ENCODE measurements at regions not wholly inside any gene's neighbourhood (a gene's known extent, or its start where the extent isn't known, plus 50 kb on each side); places are given as distances from the start of the nearest gene placed in this dataset.

GRCh38 chr2:126425943-126426342 is 230.0 kb upstream of the GYPC start:
- H3K36me3 Mint-ChIP-seq (ENCODE audit: insufficient read depth, unreplicated experiment), result no peaks in the 10 kb centered on the region
- H3K4me3 Mint-ChIP-seq (ENCODE audit: unreplicated experiment), result no peak overlapping the region

GRCh38 chr2:126429103-126429502 is 226.9 kb upstream of the GYPC start:
- peaks cover under 1% of the 10 kb centered on the region for H3K9me3 Mint-ChIP-seq (ENCODE audit: unreplicated experiment)
- intact Hi-C loops (cut with micrococcal nuclease), result no loop called here
- CTCF ChIA-PET, result interaction anchor here (0.6 kb wide), 1 partner anchor 645 kb away, joined by 4 read pairs; no protein-coding TSS in a partner anchor
- H3K4me3 Mint-ChIP-seq (ENCODE audit: unreplicated experiment), result no peak overlapping the region
- TF ChIP-seq CTCF (IDR thresholded peaks at IDR 0.05; ENCODE audit: unreplicated experiment), result no peak
- no peak overlapping the region for H3K27ac Mint-ChIP-seq (ENCODE audit: low read depth, unreplicated experiment)
- H3K4me1 Mint-ChIP-seq (ENCODE audit: insufficient read depth, unreplicated experiment), result no peaks in the 10 kb centered on the region
- no TSS peak for BruUV-seq (replicated peaks)
- POLR2A ChIA-PET, result no interaction called here
- H3K36me3 Mint-ChIP-seq (ENCODE audit: insufficient read depth, unreplicated experiment), result no peaks in the 10 kb centered on the region
- no peak for DNase-seq (ENCODE audit: unreplicated experiment)
- no peaks in the 10 kb centered on the region for H3K27me3 Mint-ChIP-seq (ENCODE audit: insufficient read depth, unreplicated experiment)

More at GRCh38 chr2:126425943-126426342, 230.0 kb upstream of the GYPC start:
- TF ChIP-seq CTCF (IDR thresholded peaks at IDR 0.05; ENCODE audit: unreplicated experiment), result no peak
- ChIA-PET POLR2A (interaction anchor here (0.6 kb wide), 1 partner anchor 19 kb away, joined by 3 read pairs; no protein-coding TSS in a partner anchor), CTCF (no interaction called here)
- Mint-ChIP-seq H3K27ac (ENCODE audit: low read depth, unreplicated experiment) (no peak overlapping the region), H3K9me3 (ENCODE audit: unreplicated experiment) (peaks cover 13% of the 10 kb centered on the region), H3K27me3 (ENCODE audit: insufficient read depth, unreplicated experiment) (no peaks in the 10 kb centered on the region), H3K4me1 (ENCODE audit: insufficient read depth, unreplicated experiment) (no peaks in the 10 kb centered on the region)
- DNase-seq (ENCODE audit: unreplicated experiment), result no peak
- BruUV-seq (replicated peaks), result no TSS peak
- intact Hi-C loops (cut with micrococcal nuclease), result no loop called here

GRCh38 chr2:126431136-126431535 is 224.8 kb upstream of the GYPC start:
- H3K36me3 Mint-ChIP-seq (ENCODE audit: insufficient read depth, unreplicated experiment), result no peaks in the 10 kb centered on the region
- POLR2A ChIA-PET, result interaction anchor here (1.3 kb wide), 1 partner anchor 18 kb away, joined by 3 read pairs; no protein-coding TSS in a partner anchor
- no peaks in the 10 kb centered on the region for H3K9me3 Mint-ChIP-seq (ENCODE audit: unreplicated experiment)
- BruUV-seq (replicated peaks), result no TSS peak
- H3K4me3 Mint-ChIP-seq (ENCODE audit: unreplicated experiment), result no peak overlapping the region
- DNase-seq (ENCODE audit: unreplicated experiment), result no peak
- H3K27me3 Mint-ChIP-seq (ENCODE audit: insufficient read depth, unreplicated experiment), result no peaks in the 10 kb centered on the region
- intact Hi-C loops (cut with micrococcal nuclease), result no loop called here
- CTCF ChIA-PET, result interaction anchor here (0.6 kb wide), 1 partner anchor 18 kb away, joined by 3 read pairs; no protein-coding TSS in a partner anchor
- H3K4me1 Mint-ChIP-seq (ENCODE audit: insufficient read depth, unreplicated experiment), result no peaks in the 10 kb centered on the region
- H3K27ac Mint-ChIP-seq (ENCODE audit: low read depth, unreplicated experiment), result no peak overlapping the region
- no peak for TF ChIP-seq CTCF (IDR thresholded peaks at IDR 0.05; ENCODE audit: unreplicated experiment)

GRCh38 chr2:126436411-126436810 is 219.5 kb upstream of the GYPC start:
- no peak for TF ChIP-seq CTCF (IDR thresholded peaks at IDR 0.05; ENCODE audit: unreplicated experiment)
- DNase-seq (ENCODE audit: unreplicated experiment), result no peak
- intact Hi-C loops (cut with micrococcal nuclease), result no loop called here
- ChIA-PET POLR2A (interaction anchor here (0.6 kb wide), 1 partner anchor 17 kb away, joined by 3 read pairs; no protein-coding TSS in a partner anchor), CTCF (no interaction called here)
- Mint-ChIP-seq H3K27me3 (ENCODE audit: insufficient read depth, unreplicated experiment) (peaks cover 12% of the 10 kb centered on the region), H3K27ac (ENCODE audit: low read depth, unreplicated experiment) (no peak overlapping the region), H3K4me1 (ENCODE audit: insufficient read depth, unreplicated experiment) (no peaks in the 10 kb centered on the region), H3K9me3 (ENCODE audit: unreplicated experiment) (no peaks in the 10 kb centered on the region), H3K4me3 (ENCODE audit: unreplicated experiment) (no peak overlapping the region), H3K36me3 (ENCODE audit: insufficient read depth, unreplicated experiment) (no peaks in the 10 kb centered on the region)
- no TSS peak for BruUV-seq (replicated peaks)

Data from MCF 10A (cell line).